ENCODE measurements at regions not wholly inside any gene's neighbourhood (a gene's known extent, or its start where the extent isn't known, plus 50 kb on each side); places are given as distances from the start of the nearest gene placed in this dataset.

DNA sequence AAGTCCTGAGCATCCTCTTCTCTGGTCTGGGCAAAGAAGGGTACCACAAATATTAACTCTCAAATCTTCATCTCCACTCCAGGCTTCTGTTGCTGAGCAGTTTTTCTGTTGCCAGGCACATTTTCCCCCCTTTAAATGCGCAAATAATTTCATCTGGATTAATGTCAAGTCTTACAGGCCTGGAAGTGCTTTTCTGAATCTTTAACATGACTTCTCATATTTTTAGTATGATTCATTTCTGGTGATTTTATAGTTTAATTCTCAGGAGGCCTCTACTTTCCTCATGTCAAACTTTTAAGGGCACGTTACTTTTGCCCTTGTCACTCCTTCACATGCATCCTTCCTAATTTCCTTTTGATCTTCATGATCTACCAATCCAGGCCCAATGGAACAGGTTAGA is 510.2 kb downstream of the METTL15 start:
- TF ChIP-seq, protein P1, sequence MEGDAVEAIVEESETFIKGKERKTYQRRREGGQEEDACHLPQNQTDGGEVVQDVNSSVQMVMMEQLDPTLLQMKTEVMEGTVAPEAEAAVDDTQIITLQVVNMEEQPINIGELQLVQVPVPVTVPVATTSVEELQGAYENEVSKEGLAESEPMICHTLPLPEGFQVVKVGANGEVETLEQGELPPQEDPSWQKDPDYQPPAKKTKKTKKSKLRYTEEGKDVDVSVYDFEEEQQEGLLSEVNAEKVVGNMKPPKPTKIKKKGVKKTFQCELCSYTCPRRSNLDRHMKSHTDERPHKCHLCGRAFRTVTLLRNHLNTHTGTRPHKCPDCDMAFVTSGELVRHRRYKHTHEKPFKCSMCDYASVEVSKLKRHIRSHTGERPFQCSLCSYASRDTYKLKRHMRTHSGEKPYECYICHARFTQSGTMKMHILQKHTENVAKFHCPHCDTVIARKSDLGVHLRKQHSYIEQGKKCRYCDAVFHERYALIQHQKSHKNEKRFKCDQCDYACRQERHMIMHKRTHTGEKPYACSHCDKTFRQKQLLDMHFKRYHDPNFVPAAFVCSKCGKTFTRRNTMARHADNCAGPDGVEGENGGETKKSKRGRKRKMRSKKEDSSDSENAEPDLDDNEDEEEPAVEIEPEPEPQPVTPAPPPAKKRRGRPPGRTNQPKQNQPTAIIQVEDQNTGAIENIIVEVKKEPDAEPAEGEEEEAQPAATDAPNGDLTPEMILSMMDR (IDR thresholded peaks at IDR 0.05; ENCODE audit: insufficient read depth, low read depth, low read length), result no peak
- TF ChIP-seq EZH2 (IDR thresholded peaks at IDR 0.05; ENCODE audit: insufficient read depth, low read length), result no peak
